Testis (tissue), 2 donors: ENCODE measurements at regions not wholly inside any gene's neighbourhood (a gene's known extent, or its start where the extent isn't known, plus 50 kb on each side); places are given as distances from the start of the nearest gene placed in this dataset.
"Not testable (repeated sequence)": the region's sequence is repeated elsewhere in the genome, so short reads cannot be mapped to it uniquely, and the experiment has no call there.

Source experiments
- CTCF ChIP-seq, 3 experiments: fragments of 450-650 bp in 2 of 3; fragments of 200-600 bp in 1 of 3; sonication (generic) in 1 of 3; IDR thresholded peaks; one replicate each; pipeline ENCODE4 v1.5.1; 2016 to 2019; ENCODE audit warnings: antibody characterized with exemption in 3 of 3, mild to moderate bottlenecking in 2 of 3, moderate library complexity in 1 of 3
- POLR2A ChIP-seq: fragments of 450-650 bp; IDR thresholded peaks from one replicate; pipeline ENCODE4 v1.6.1; 2017; ENCODE audit warnings: antibody characterized with exemption, mild to moderate bottlenecking, moderate library complexity

- TF ChIP-seq POLR2A; CTCF (IDR thresholded peaks at IDR 0.05): not testable (repeated sequence)
These were observed 199.7 kb upstream of the ZNF322 start for GRCh38 chr6:26859067-26859770.
